ENCODE measurements at regions not wholly inside any gene's neighbourhood (a gene's known extent, or its start where the extent isn't known, plus 50 kb on each side); places are given as distances from the start of the nearest gene placed in this dataset.

GRCh38 chr18:68178921-68179320 is 536.0 kb downstream of the TMX3 start:
- no peak for TF ChIP-seq SIN3A (IDR thresholded peaks at IDR 0.05; ENCODE audit: borderline replicate concordance, insufficient read depth, low read length)
- TF ChIP-seq FOXP2 (optimal IDR thresholded peaks at IDR 0.05; ENCODE audit: borderline replicate concordance, extremely low read depth, extremely low read length, insufficient read depth): no peak
- no peak for TF ChIP-seq TAF1 (IDR thresholded peaks at IDR 0.05; ENCODE audit: borderline replicate concordance, insufficient read depth, low read length)
- TF ChIP-seq, protein P1, sequence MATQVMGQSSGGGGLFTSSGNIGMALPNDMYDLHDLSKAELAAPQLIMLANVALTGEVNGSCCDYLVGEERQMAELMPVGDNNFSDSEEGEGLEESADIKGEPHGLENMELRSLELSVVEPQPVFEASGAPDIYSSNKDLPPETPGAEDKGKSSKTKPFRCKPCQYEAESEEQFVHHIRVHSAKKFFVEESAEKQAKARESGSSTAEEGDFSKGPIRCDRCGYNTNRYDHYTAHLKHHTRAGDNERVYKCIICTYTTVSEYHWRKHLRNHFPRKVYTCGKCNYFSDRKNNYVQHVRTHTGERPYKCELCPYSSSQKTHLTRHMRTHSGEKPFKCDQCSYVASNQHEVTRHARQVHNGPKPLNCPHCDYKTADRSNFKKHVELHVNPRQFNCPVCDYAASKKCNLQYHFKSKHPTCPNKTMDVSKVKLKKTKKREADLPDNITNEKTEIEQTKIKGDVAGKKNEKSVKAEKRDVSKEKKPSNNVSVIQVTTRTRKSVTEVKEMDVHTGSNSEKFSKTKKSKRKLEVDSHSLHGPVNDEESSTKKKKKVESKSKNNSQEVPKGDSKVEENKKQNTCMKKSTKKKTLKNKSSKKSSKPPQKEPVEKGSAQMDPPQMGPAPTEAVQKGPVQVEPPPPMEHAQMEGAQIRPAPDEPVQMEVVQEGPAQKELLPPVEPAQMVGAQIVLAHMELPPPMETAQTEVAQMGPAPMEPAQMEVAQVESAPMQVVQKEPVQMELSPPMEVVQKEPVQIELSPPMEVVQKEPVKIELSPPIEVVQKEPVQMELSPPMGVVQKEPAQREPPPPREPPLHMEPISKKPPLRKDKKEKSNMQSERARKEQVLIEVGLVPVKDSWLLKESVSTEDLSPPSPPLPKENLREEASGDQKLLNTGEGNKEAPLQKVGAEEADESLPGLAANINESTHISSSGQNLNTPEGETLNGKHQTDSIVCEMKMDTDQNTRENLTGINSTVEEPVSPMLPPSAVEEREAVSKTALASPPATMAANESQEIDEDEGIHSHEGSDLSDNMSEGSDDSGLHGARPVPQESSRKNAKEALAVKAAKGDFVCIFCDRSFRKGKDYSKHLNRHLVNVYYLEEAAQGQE (IDR thresholded peaks at IDR 0.05; ENCODE audit: insufficient read depth in 1 of 2, low read depth in 2 of 2, low read length in 2 of 2): no peak
- no peak for TF ChIP-seq POLR2AphosphoS5 (IDR thresholded peaks at IDR 0.05; ENCODE audit: low read depth, low read length)

DNA sequence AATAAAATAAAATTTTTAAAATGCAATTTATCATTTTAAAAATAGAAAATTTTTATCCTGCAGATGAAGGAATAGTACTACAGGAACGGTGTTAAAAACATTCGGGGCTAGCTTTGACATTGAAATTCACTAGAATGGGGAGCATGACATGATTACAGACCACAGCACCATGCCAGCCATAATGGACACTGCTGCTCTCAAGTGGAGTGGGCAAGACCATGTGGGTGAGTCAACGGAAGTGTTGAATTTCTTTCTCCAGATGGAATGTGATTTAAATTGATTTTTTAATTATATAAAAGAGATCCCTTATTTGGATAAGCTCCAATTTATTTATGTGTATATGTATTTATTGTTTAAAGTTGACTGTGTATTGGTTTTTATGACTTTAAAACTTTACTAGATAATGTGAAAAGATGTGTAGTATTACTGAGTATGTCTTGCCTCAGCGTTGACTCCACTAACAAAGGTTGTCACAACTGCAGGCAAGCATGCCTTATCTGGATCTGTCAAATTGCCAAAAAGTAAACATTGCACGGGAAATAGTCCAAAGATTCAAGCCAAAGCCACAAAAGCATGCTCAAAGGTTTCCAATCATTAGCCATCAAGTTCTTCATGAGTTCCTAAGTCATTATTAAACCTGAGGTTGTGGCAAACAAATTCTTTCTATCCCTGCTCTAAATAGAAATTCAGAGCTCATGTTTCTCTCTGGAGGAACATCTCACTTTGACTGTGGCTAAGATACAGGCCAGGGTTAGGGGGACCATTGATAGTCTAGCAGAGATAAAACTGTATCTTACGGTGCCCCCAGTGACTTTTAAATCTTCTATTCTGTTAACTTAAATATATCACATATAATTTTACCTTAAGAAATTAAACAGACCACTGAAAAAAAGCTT is 536.9 kb downstream of the TMX3 start:
- no peak for TF ChIP-seq TAF1 (IDR thresholded peaks at IDR 0.05; ENCODE audit: borderline replicate concordance, insufficient read depth, low read length)
- TF ChIP-seq, protein P1 (IDR thresholded peaks at IDR 0.05; ENCODE audit: insufficient read depth in 1 of 2, low read depth in 2 of 2, low read length in 2 of 2): no peak
- TF ChIP-seq SIN3A (IDR thresholded peaks at IDR 0.05; ENCODE audit: borderline replicate concordance, insufficient read depth, low read length): no peak
- TF ChIP-seq POLR2AphosphoS5 (IDR thresholded peaks at IDR 0.05; ENCODE audit: low read depth, low read length): no peak
- no peak for TF ChIP-seq FOXP2 (optimal IDR thresholded peaks at IDR 0.05; ENCODE audit: borderline replicate concordance, extremely low read depth, extremely low read length, insufficient read depth)

GRCh38 chr18:68176901-68177300 is 538.0 kb downstream of the TMX3 start:
- TF ChIP-seq, protein P1 (IDR thresholded peaks at IDR 0.05; ENCODE audit: insufficient read depth in 1 of 2, low read depth in 2 of 2, low read length in 2 of 2): no peak
- TF ChIP-seq POLR2AphosphoS5 (IDR thresholded peaks at IDR 0.05; ENCODE audit: low read depth, low read length) (no peak), SIN3A (IDR thresholded peaks at IDR 0.05; ENCODE audit: borderline replicate concordance, insufficient read depth, low read length) (no peak), TAF1 (IDR thresholded peaks at IDR 0.05; ENCODE audit: borderline replicate concordance, insufficient read depth, low read length) (no peak), FOXP2 (optimal IDR thresholded peaks at IDR 0.05; ENCODE audit: borderline replicate concordance, extremely low read depth, extremely low read length, insufficient read depth) (no peak)

- TF ChIP-seq POLR2AphosphoS5 (IDR thresholded peaks at IDR 0.05; ENCODE audit: low read depth, low read length) (no peak), TAF1 (IDR thresholded peaks at IDR 0.05; ENCODE audit: borderline replicate concordance, insufficient read depth, low read length) (no peak), FOXP2 (optimal IDR thresholded peaks at IDR 0.05; ENCODE audit: borderline replicate concordance, extremely low read depth, extremely low read length, insufficient read depth) (no peak), SIN3A (IDR thresholded peaks at IDR 0.05; ENCODE audit: borderline replicate concordance, insufficient read depth, low read length) (no peak)
- TF ChIP-seq, protein P1 (IDR thresholded peaks at IDR 0.05; ENCODE audit: insufficient read depth in 1 of 2, low read depth in 2 of 2, low read length in 2 of 2): no peak
Measured at GRCh38 chr18:68172842-68173549, 541.9 kb downstream of the TMX3 start.
